ENCODE measurements at regions not wholly inside any gene's neighbourhood (a gene's known extent, or its start where the extent isn't known, plus 50 kb on each side); places are given as distances from the start of the nearest gene placed in this dataset.
A peak's percentile ranks its signal among the peaks of the same experiment; 100 is the strongest.
"Not testable (repeated sequence)": the region's sequence is repeated elsewhere in the genome, so short reads cannot be mapped to it uniquely, and the experiment has no call there.

DNA sequence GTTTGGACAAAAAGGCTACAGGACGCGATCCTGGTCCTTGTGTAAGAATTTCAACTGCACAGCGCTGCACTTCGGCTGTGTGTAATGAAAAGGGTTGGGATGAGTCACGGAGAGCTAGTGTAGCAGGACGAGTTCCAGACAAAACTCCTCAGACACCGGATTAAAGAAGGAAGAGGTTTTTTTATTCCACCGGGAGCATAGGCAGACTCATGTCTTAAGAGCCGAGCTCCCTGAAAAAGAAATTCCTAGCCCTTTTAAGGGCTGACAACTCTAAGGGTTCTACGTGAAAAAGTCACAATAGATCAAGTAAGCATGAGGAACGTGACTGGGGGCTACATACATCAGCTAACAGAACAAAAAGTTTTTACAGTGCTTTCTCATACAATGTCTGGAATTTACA is 54.8 kb upstream of the FAM90A1 start:
- not testable (repeated sequence) for H3K9ac ChIP-seq (ENCODE audit: low read depth in 1 of 2, low read length in 2 of 2); H3K27ac ChIP-seq (ENCODE audit: low read depth in 1 of 2, low read length in 2 of 2); H3K36me3 ChIP-seq (ENCODE audit: control insufficient read depth in 4 of 4, insufficient read depth in 3 of 4, low read depth in 1 of 4, low read length in 3 of 4); DNase-seq (ENCODE audit: low spot score); H3K4me3 ChIP-seq (ENCODE audit: low read depth in 1 of 3, low read length in 3 of 3); H3K9me3 ChIP-seq (ENCODE audit: control insufficient read depth in 4 of 4, low read length in 3 of 4); H3K27me3 ChIP-seq (ENCODE audit: control insufficient read depth in 4 of 4, insufficient read depth in 4 of 4, low read length in 3 of 4); H3K4me1 ChIP-seq (ENCODE audit: control insufficient read depth in 4 of 4, insufficient read depth in 4 of 4, low read length in 3 of 4)
- 79% methylated on average over 10 of the region's 11 CpGs for WGBS

GRCh38 chr12:8285681-8286080 is 58.3 kb upstream of the FAM90A1 start:
- H3K9ac ChIP-seq (ENCODE audit: low read depth in 1 of 2, low read length in 2 of 2); H3K27ac ChIP-seq (ENCODE audit: low read depth in 1 of 2, low read length in 2 of 2); H3K9me3 ChIP-seq (ENCODE audit: control insufficient read depth in 4 of 4, low read length in 3 of 4); H3K4me3 ChIP-seq (ENCODE audit: low read depth in 1 of 3, low read length in 3 of 3); H3K4me1 ChIP-seq (ENCODE audit: control insufficient read depth in 4 of 4, insufficient read depth in 4 of 4, low read length in 3 of 4); DNase-seq (ENCODE audit: low spot score); H3K36me3 ChIP-seq (ENCODE audit: control insufficient read depth in 4 of 4, insufficient read depth in 3 of 4, low read depth in 1 of 4, low read length in 3 of 4); H3K27me3 ChIP-seq (ENCODE audit: control insufficient read depth in 4 of 4, insufficient read depth in 4 of 4, low read length in 3 of 4): not testable (repeated sequence)
- WGBS = 85% methylated on average over 10 of the region's 10 CpGs

DNA sequence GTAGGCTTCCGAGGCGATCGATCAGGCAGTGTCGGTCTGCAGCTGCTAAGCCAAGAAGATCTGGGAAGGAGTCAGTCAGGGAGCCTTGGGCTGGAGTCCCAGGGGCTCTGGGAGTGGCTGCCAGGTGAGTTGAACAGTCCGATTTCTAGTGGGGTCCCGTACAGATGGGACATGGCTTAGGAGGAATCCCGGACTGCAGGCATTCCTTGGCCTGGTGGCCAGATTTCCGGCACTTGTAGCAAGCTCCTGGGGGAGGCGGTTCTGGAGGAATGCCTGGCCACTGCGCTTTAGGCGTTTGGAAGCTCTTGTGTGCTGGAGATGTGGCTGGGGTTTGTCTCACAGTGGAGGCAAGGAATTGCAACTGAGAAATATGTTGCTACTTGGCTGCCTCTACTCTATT is 64.3 kb upstream of the FAM90A1 start:
- 95% methylated on average over 11 of the region's 11 CpGs for WGBS
- H3K36me3 ChIP-seq (ENCODE audit: control insufficient read depth in 4 of 4, insufficient read depth in 3 of 4, low read depth in 1 of 4, low read length in 3 of 4); H3K9me3 ChIP-seq (ENCODE audit: control insufficient read depth in 4 of 4, low read length in 3 of 4): not testable (repeated sequence)

GRCh38 chr12:8294662-8295061 is 67.2 kb upstream of the FAM90A1 start:
- H3K27me3 ChIP-seq (ENCODE audit: control insufficient read depth in 4 of 4, insufficient read depth in 4 of 4, low read length in 3 of 4); H3K4me1 ChIP-seq (ENCODE audit: control insufficient read depth in 4 of 4, insufficient read depth in 4 of 4, low read length in 3 of 4); H3K27ac ChIP-seq (ENCODE audit: low read depth in 1 of 2, low read length in 2 of 2); H3K4me3 ChIP-seq (ENCODE audit: low read depth in 1 of 3, low read length in 3 of 3); H3K9me3 ChIP-seq (ENCODE audit: control insufficient read depth in 4 of 4, low read length in 3 of 4); DNase-seq (ENCODE audit: low spot score); H3K9ac ChIP-seq (ENCODE audit: low read depth in 1 of 2, low read length in 2 of 2); H3K36me3 ChIP-seq (ENCODE audit: control insufficient read depth in 4 of 4, insufficient read depth in 3 of 4, low read depth in 1 of 4, low read length in 3 of 4): not testable (repeated sequence)
- WGBS = 89% methylated on average over 6 of the region's 7 CpGs

More for the DNA sequence above, 64.3 kb upstream of the FAM90A1 start:
- not testable (repeated sequence) for H3K4me1 ChIP-seq (ENCODE audit: control insufficient read depth in 4 of 4, insufficient read depth in 4 of 4, low read length in 3 of 4); H3K27ac ChIP-seq (ENCODE audit: low read depth in 1 of 2, low read length in 2 of 2); DNase-seq (ENCODE audit: low spot score); H3K9ac ChIP-seq (ENCODE audit: low read depth in 1 of 2, low read length in 2 of 2); H3K27me3 ChIP-seq (ENCODE audit: control insufficient read depth in 4 of 4, insufficient read depth in 4 of 4, low read length in 3 of 4); H3K4me3 ChIP-seq (ENCODE audit: low read depth in 1 of 3, low read length in 3 of 3)

DNA sequence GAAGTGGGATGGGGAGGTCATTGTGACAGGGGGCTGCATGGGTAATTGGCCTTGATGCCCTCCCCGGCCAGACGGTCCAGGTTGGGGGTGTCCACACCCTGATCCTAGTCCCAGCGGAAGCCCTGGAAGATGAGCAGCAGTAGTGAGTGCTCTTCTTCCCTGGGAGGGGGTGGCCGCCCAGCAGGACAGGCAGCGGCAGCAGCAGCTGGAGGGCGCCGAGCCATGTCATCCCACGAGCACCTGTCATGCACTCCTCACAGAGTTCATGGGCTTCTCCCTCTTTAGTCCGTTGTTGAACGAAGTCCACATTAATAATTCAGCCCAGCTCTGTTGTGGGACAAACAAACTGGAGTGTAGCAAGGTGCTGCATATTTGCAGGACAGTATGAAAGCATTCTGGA is 81.2 kb upstream of the FAM90A1 start:
- not testable (repeated sequence) for H3K4me3 ChIP-seq (ENCODE audit: low read depth in 1 of 3, low read length in 3 of 3); DNase-seq (ENCODE audit: low spot score); H3K4me1 ChIP-seq (ENCODE audit: control insufficient read depth in 4 of 4, insufficient read depth in 4 of 4, low read length in 3 of 4); H3K27me3 ChIP-seq (ENCODE audit: control insufficient read depth in 4 of 4, insufficient read depth in 4 of 4, low read length in 3 of 4); H3K9ac ChIP-seq (ENCODE audit: low read depth in 1 of 2, low read length in 2 of 2); H3K27ac ChIP-seq (ENCODE audit: low read depth in 1 of 2, low read length in 2 of 2); H3K36me3 ChIP-seq (ENCODE audit: control insufficient read depth in 4 of 4, insufficient read depth in 3 of 4, low read depth in 1 of 4, low read length in 3 of 4); H3K9me3 ChIP-seq (ENCODE audit: control insufficient read depth in 4 of 4, low read length in 3 of 4)
- WGBS = 42% methylated on average over 9 of the region's 10 CpGs

DNA sequence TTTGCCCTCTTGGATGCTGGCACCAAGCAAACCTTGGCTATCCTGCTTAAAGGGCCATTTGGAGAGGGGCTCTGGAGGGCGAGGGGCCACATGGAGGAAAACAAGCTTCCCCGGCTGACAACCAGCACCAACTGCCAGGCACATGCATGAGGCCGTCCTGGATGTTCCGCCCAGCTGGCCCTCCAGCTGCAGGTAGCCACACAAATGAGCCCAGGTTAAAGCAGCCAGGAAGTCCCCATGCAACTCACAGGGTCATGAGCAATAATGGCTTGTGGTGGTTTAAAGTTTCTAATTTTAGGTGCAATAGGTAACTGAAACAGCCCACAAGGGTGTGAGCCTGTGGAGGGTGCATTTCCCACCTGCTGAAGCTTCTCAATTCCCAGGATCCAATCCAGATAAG is 88.6 kb upstream of the FAM90A1 start:
- DNase-seq (ENCODE audit: low spot score); H3K9me3 ChIP-seq (ENCODE audit: control insufficient read depth in 4 of 4, low read length in 3 of 4); H3K9ac ChIP-seq (ENCODE audit: low read depth in 1 of 2, low read length in 2 of 2); H3K27me3 ChIP-seq (ENCODE audit: control insufficient read depth in 4 of 4, insufficient read depth in 4 of 4, low read length in 3 of 4); H3K27ac ChIP-seq (ENCODE audit: low read depth in 1 of 2, low read length in 2 of 2); H3K4me3 ChIP-seq (ENCODE audit: low read depth in 1 of 3, low read length in 3 of 3); H3K4me1 ChIP-seq (ENCODE audit: control insufficient read depth in 4 of 4, insufficient read depth in 4 of 4, low read length in 3 of 4); H3K36me3 ChIP-seq (ENCODE audit: control insufficient read depth in 4 of 4, insufficient read depth in 3 of 4, low read depth in 1 of 4, low read length in 3 of 4): not testable (repeated sequence)
- WGBS = 95% methylated on average over 4 of the region's 4 CpGs

GRCh38 chr12:8317675-8318074 is 90.3 kb upstream of the FAM90A1 start:
- H3K27ac ChIP-seq (ENCODE audit: low read depth in 1 of 2, low read length in 2 of 2); H3K9me3 ChIP-seq (ENCODE audit: control insufficient read depth in 4 of 4, low read length in 3 of 4); H3K9ac ChIP-seq (ENCODE audit: low read depth in 1 of 2, low read length in 2 of 2); DNase-seq (ENCODE audit: low spot score); H3K4me3 ChIP-seq (ENCODE audit: low read depth in 1 of 3, low read length in 3 of 3); H3K4me1 ChIP-seq (ENCODE audit: control insufficient read depth in 4 of 4, insufficient read depth in 4 of 4, low read length in 3 of 4); H3K36me3 ChIP-seq (ENCODE audit: control insufficient read depth in 4 of 4, insufficient read depth in 3 of 4, low read depth in 1 of 4, low read length in 3 of 4); H3K27me3 ChIP-seq (ENCODE audit: control insufficient read depth in 4 of 4, insufficient read depth in 4 of 4, low read length in 3 of 4): not testable (repeated sequence)
- WGBS = 79% methylated on average over 5 of the region's 5 CpGs

GRCh38 chr12:8320251-8320730 is 92.9 kb upstream of the FAM90A1 start:
- WGBS = 57% methylated on average over 11 of the region's 11 CpGs
- H3K4me3 ChIP-seq (ENCODE audit: low read depth in 1 of 3, low read length in 3 of 3); H3K27ac ChIP-seq (ENCODE audit: low read depth in 1 of 2, low read length in 2 of 2); H3K27me3 ChIP-seq (ENCODE audit: control insufficient read depth in 4 of 4, insufficient read depth in 4 of 4, low read length in 3 of 4); H3K36me3 ChIP-seq (ENCODE audit: control insufficient read depth in 4 of 4, insufficient read depth in 3 of 4, low read depth in 1 of 4, low read length in 3 of 4); H3K9me3 ChIP-seq (ENCODE audit: control insufficient read depth in 4 of 4, low read length in 3 of 4); H3K4me1 ChIP-seq (ENCODE audit: control insufficient read depth in 4 of 4, insufficient read depth in 4 of 4, low read length in 3 of 4); H3K9ac ChIP-seq (ENCODE audit: low read depth in 1 of 2, low read length in 2 of 2): not testable (repeated sequence)
- peak; percentile 34 for DNase-seq (ENCODE audit: low spot score)

DNA sequence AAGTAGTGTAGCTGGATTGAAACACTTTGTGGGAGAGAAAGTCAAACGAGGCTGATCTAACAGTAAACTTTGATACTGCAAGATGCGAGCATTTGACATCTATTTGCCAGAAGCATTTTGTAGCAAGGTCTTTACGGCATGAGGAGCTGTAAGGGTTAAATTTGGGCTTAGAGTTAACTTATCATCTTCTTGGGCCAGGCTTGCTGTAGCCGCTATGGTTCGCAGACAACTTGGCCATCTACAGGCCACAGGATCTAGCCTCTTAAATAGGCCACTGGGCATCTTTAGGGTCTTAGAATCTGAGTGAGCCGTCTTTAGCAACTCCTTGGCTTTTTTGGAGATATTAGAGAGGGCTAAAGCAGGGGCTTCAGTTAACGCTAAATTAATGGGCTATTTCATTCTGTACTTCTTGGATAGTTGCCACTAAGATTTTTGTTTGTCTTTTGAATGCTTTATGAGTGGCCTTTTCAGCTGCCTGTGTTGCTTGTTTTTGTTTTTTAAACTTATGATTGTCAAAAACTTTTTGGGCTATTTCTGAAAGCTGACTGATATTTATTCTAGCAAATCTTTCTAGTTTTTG is 93.5 kb upstream of the FAM90A1 start:
- not testable (repeated sequence) for H3K4me1 ChIP-seq (ENCODE audit: control insufficient read depth in 4 of 4, insufficient read depth in 4 of 4, low read length in 3 of 4); H3K27ac ChIP-seq (ENCODE audit: low read depth in 1 of 2, low read length in 2 of 2); H3K9ac ChIP-seq (ENCODE audit: low read depth in 1 of 2, low read length in 2 of 2); DNase-seq (ENCODE audit: low spot score); H3K9me3 ChIP-seq (ENCODE audit: control insufficient read depth in 4 of 4, low read length in 3 of 4); H3K36me3 ChIP-seq (ENCODE audit: control insufficient read depth in 4 of 4, insufficient read depth in 3 of 4, low read depth in 1 of 4, low read length in 3 of 4); H3K27me3 ChIP-seq (ENCODE audit: control insufficient read depth in 4 of 4, insufficient read depth in 4 of 4, low read length in 3 of 4); H3K4me3 ChIP-seq (ENCODE audit: low read depth in 1 of 3, low read length in 3 of 3)
- WGBS = 74% methylated on average over 7 of the region's 7 CpGs
